Neural cell (in vitro differentiated cells): ENCODE measurements at regions not wholly inside any gene's neighbourhood (a gene's known extent, or its start where the extent isn't known, plus 50 kb on each side); places are given as distances from the start of the nearest gene placed in this dataset.

Source experiments
- H2AFZ ChIP-seq: fragments of 200-600, 300-800 bp; sonication (generic), shearing (Covaris generic); 2 replicates; pipeline ENCODE4 v1.6.0; 2014; ENCODE audit warnings: low read depth, mild to moderate bottlenecking, antibody characterized with exemption, low read length, moderate library complexity
- H3F3A ChIP-seq: fragments of 200-600 bp; shearing (Covaris generic); 2 replicates; pipeline ENCODE4 v1.6.1; 2016; ENCODE audit warnings: mild to moderate bottlenecking, moderate library complexity, mixed read lengths, antibody characterized with exemption, low read length; ENCODE audit not compliant: insufficient read depth, poor library complexity, severe bottlenecking
- H3K27ac ChIP-seq: fragments of 200-600, 300-800 bp; sonication (generic), shearing (Covaris generic); 2 replicates; pipeline ENCODE4 v1.5.1; 2014; ENCODE audit warnings: mild to moderate bottlenecking, low read length, moderate library complexity
- H3K27me3 ChIP-seq: fragments of 300-800, 200-600 bp; sonication (generic), shearing (Covaris generic); 2 replicates; pipeline ENCODE4 v1.6.0; 2014; ENCODE audit warnings: mild to moderate bottlenecking, low read depth, low read length, moderate library complexity; ENCODE audit not compliant: insufficient read depth
- H3K36me3 ChIP-seq: fragments of 300-800, 200-600 bp; sonication (generic), shearing (Covaris generic); 2 replicates; pipeline ENCODE4 v1.5.1; 2014; ENCODE audit warnings: mild to moderate bottlenecking, antibody characterized with exemption, low read length, moderate library complexity; ENCODE audit not compliant: insufficient read depth
- H3K4me2 ChIP-seq: fragments of 300-800, 200-600 bp; sonication (generic), shearing (Covaris generic); 2 replicates; pipeline ENCODE4 v1.6.0; 2014; ENCODE audit warnings: mild to moderate bottlenecking, low read length
- H3K4me3 ChIP-seq: fragments of 300-800, 200-600 bp; sonication (generic), shearing (Covaris generic); 2 replicates; pipeline ENCODE4 v1.5.1; 2014; ENCODE audit warnings: mild to moderate bottlenecking, low read length, moderate library complexity
- H3K79me2 ChIP-seq: fragments of 200-600 bp; shearing (Covaris generic); replicated peaks from 2 replicates; pipeline ENCODE4 v1.6.0; 2014; ENCODE audit warnings: mild to moderate bottlenecking, low read length, moderate library complexity; ENCODE audit not compliant: insufficient read depth
- H3K9ac ChIP-seq: fragments of 300-800, 200-600 bp; sonication (generic), shearing (Covaris generic); 2 replicates; pipeline ENCODE4 v1.6.1; 2016; ENCODE audit warnings: mild to moderate bottlenecking, low read length, mixed read lengths
- H3K9me2 ChIP-seq: fragments of 200-600 bp; shearing (Covaris generic); 2 replicates; pipeline ENCODE4 v1.6.1; 2016; ENCODE audit warnings: mild to moderate bottlenecking, low read length, mixed read lengths; ENCODE audit not compliant: insufficient read depth
- H3K9me3 ChIP-seq: fragments of 200-600, 300-800 bp; sonication (generic), shearing (Covaris generic); 2 replicates; pipeline ENCODE4 v1.6.1; 2016; ENCODE audit warnings: mild to moderate bottlenecking, mixed run types, low read length, moderate library complexity, mixed read lengths
- H4K20me1 ChIP-seq: fragments of 200-600 bp; shearing (Covaris generic); 2 replicates; pipeline ENCODE4 v1.6.1; 2016; ENCODE audit warnings: mild to moderate bottlenecking, mixed run types; ENCODE audit not compliant: insufficient read depth
- CTCF ChIP-seq: fragments of 450-650 bp; IDR thresholded peaks from 2 replicates; pipeline ENCODE4 v1.5.1; 2014; ENCODE audit warnings: antibody characterized with exemption, mild to moderate bottlenecking, moderate library complexity; ENCODE audit not compliant: poor library complexity, severe bottlenecking
- EP300 ChIP-seq: fragments of 450-650 bp; conservative IDR thresholded peaks from 2 replicates; pipeline ENCODE4 v1.6.1; 2014; ENCODE audit warnings: antibody characterized with exemption, mild to moderate bottlenecking, moderate library complexity; ENCODE audit not compliant: poor library complexity, severe bottlenecking
- EZH2 ChIP-seq: fragments of 200-600, 300-800 bp; shearing (Covaris generic), sonication (generic); IDR thresholded peaks from 2 replicates; pipeline ENCODE4 v1.6.1; 2014; ENCODE audit warnings: antibody characterized with exemption, low read length, borderline replicate concordance, mild to moderate bottlenecking; ENCODE audit not compliant: insufficient read depth, poor library complexity, severe bottlenecking
- MXI1 ChIP-seq: fragments of 450-650 bp; conservative IDR thresholded peaks from 2 replicates; pipeline ENCODE4 v1.6.1; 2014; ENCODE audit warnings: antibody characterized with exemption, mild to moderate bottlenecking; ENCODE audit not compliant: poor library complexity, severe bottlenecking
- POLR2AphosphoS5 ChIP-seq: IDR thresholded peaks from 2 replicates; pipeline ENCODE4 v1.6.1; 2012
- RAD21 ChIP-seq: fragments of 450-650 bp; conservative IDR thresholded peaks from 2 replicates; pipeline ENCODE4 v1.6.1; 2014; ENCODE audit warnings: antibody characterized with exemption, mild to moderate bottlenecking, moderate library complexity
- REST ChIP-seq: IDR thresholded peaks from 2 replicates; pipeline ENCODE4 v1.6.1; 2012; ENCODE audit warnings: borderline replicate concordance
- SMC3 ChIP-seq: fragments of 450-650 bp; conservative IDR thresholded peaks from 2 replicates; pipeline ENCODE4 v1.6.1; 2014; ENCODE audit warnings: antibody characterized with exemption, mild to moderate bottlenecking, moderate library complexity; ENCODE audit not compliant: poor library complexity
- TAF1 ChIP-seq: IDR thresholded peaks from 2 replicates; pipeline ENCODE4 v1.6.1; 2012; ENCODE audit warnings: low read depth

- Histone ChIP-seq H3K9me3 (no peaks in the 10 kb centered on the region), H3F3A (no peaks in the 10 kb centered on the region), H3K27me3 (no peaks in the 10 kb centered on the region), H4K20me1 (no peaks in the 10 kb centered on the region), H3K36me3 (no peaks in the 10 kb centered on the region), H3K79me2 (no peaks in the 10 kb centered on the region), H3K4me2 (no peak overlapping the region), H3K27ac (no peak overlapping the region), H3K4me3 (no peak overlapping the region), H3K9me2 (no peaks in the 10 kb centered on the region), H2AFZ (no peak overlapping the region), H3K9ac (no peak overlapping the region)
- TF ChIP-seq POLR2AphosphoS5, result no peak
- no peak for TF ChIP-seq RAD21
- TF ChIP-seq EP300, result no peak
- no peak for TF ChIP-seq SMC3
- TF ChIP-seq MXI1, result no peak
- no peak for TF ChIP-seq REST
- TF ChIP-seq EZH2, result no peak
- TF ChIP-seq TAF1, result no peak
- no peak for TF ChIP-seq CTCF
Observed at GRCh38 chr11:15673408-15673831, 558.7 kb downstream of the INSC start.

GRCh38 chr11:15674756-15675155, 560.0 kb downstream of the INSC start:
- Histone ChIP-seq H3K36me3 (no peaks in the 10 kb centered on the region), H4K20me1 (no peaks in the 10 kb centered on the region), H3K9me3 (no peaks in the 10 kb centered on the region), H2AFZ (no peak overlapping the region), H3F3A (no peaks in the 10 kb centered on the region), H3K27me3 (no peaks in the 10 kb centered on the region), H3K9me2 (no peaks in the 10 kb centered on the region), H3K9ac (no peak overlapping the region), H3K4me3 (no peak overlapping the region), H3K4me2 (no peak overlapping the region), H3K79me2 (no peaks in the 10 kb centered on the region), H3K27ac (no peak overlapping the region)
- TF ChIP-seq SMC3 (no peak), MXI1 (no peak), RAD21 (no peak), CTCF (no peak), EZH2 (no peak), EP300 (no peak), REST (no peak), POLR2AphosphoS5 (no peak), TAF1 (no peak)
